Activated T-cell treated with anti-CD3 and anti-CD28 coated beads, Interleukin-2, amount 50 U/mL, for 4 hours (primary cell): ENCODE measurements at regions not wholly inside any gene's neighbourhood (a gene's known extent, or its start where the extent isn't known, plus 50 kb on each side); places are given as distances from the start of the nearest gene placed in this dataset.

ENCODE experiments used
- ATAC-seq, 2 donors: fragments of 200-7000 bp; cut with Tn5 transposase; one replicate each; pipeline ENCODE4 v1.10.0; 2021
- DNase-seq: peaks from one replicate; pipeline ENCODE4 v3.0.0-alpha.2; 2020
- H3K27me3 Mint-ChIP-seq: one replicate; pipeline ENCODE4 v1.8.0; 2021; ENCODE audit warnings: low read depth, mixed read lengths
- H3K36me3 Mint-ChIP-seq: one replicate; pipeline ENCODE4 v1.8.0; 2022; ENCODE audit warnings: mixed read lengths; ENCODE audit not compliant: insufficient read depth
- H3K4me1 Mint-ChIP-seq: one replicate; pipeline ENCODE4 v1.8.0; 2021; ENCODE audit warnings: low read depth, mixed read lengths
- H3K4me3 Mint-ChIP-seq: one replicate; pipeline ENCODE4 v1.8.0; 2021; ENCODE audit warnings: mild to moderate bottlenecking, moderate library complexity, mixed read lengths
- H3K9me3 Mint-ChIP-seq: one replicate; pipeline ENCODE4 v1.8.0; 2021; ENCODE audit warnings: mixed read lengths

GRCh38 chr16:80023865-80024264 is 423.3 kb upstream of the MAF start:
- peaks cover 6% of the 10 kb centered on the region for H3K27me3 Mint-ChIP-seq
- DNase-seq, result no peak
- no peak for ATAC-seq
- no peaks in the 10 kb centered on the region for H3K9me3 Mint-ChIP-seq
- no peak overlapping the region for H3K4me3 Mint-ChIP-seq
- peaks cover 15% of the 10 kb centered on the region for H3K4me1 Mint-ChIP-seq
- no peaks in the 10 kb centered on the region for H3K36me3 Mint-ChIP-seq

DNA sequence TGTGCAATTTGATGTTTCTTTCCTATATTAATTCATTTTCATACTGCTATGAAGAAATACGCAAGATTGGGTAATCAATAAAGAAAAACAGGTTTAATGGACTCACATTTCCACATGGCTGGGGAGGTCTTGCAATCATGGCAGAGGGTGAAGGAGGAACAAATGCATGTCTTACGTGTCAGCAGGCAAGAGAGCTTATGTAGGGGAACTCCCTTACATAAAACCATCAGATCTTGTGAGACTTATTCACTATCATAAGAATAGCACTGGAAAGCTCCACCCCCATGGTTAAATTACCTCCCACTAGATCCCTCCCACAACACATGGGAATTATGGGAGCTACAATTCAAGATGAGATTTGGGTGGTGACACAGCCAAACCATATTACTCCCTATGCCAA is 418.9 kb upstream of the MAF start:
- DNase-seq (no peak), ATAC-seq (no peak)
- no peaks in the 10 kb centered on the region for H3K9me3 Mint-ChIP-seq
- H3K4me3 Mint-ChIP-seq, result no peak overlapping the region
- no peaks in the 10 kb centered on the region for H3K4me1 Mint-ChIP-seq
- H3K27me3 Mint-ChIP-seq, result peaks cover 5% of the 10 kb centered on the region
- no peaks in the 10 kb centered on the region for H3K36me3 Mint-ChIP-seq

GRCh38 chr16:80018466-80018865 is 417.9 kb upstream of the MAF start:
- H3K27me3 Mint-ChIP-seq, result peaks cover 5% of the 10 kb centered on the region
- ATAC-seq (no peak), DNase-seq (no peak)
- H3K4me3 Mint-ChIP-seq, result no peak overlapping the region
- H3K4me1 Mint-ChIP-seq, result no peaks in the 10 kb centered on the region
- no peaks in the 10 kb centered on the region for H3K36me3 Mint-ChIP-seq
- no peaks in the 10 kb centered on the region for H3K9me3 Mint-ChIP-seq

DNA sequence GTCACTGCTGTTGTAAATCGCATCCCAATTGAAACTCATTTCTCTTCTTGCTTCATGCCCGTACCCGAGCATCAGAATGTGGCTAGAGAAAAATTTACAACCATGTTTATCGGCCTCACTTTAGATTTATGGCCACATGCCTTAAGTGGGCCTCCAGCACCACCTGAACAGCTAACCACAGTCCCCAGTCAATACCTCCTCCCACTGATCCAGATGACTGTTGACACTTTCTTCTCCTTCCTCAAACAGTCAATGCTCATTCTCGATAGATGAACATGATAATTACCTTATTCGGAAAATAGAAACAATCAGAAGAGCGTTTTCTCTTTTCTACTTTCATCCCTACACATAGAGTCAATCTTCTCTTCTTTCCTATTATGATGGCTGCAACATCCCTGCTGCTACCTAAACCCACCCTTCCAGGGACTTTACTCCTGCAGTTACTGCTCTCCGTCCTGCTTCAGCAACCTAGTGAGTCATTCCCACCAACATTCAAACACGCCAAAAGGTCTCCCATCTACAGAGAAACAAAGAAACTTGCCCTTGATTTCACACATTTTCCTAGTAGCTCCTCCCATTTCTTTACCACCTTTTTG is 416.3 kb upstream of the MAF start:
- Mint-ChIP-seq H3K27me3 (peaks cover 3% of the 10 kb centered on the region), H3K4me3 (no peak overlapping the region), H3K9me3 (no peaks in the 10 kb centered on the region), H3K36me3 (no peaks in the 10 kb centered on the region), H3K4me1 (no peaks in the 10 kb centered on the region)
- DNase-seq, result no peak
- no peak for ATAC-seq

DNA sequence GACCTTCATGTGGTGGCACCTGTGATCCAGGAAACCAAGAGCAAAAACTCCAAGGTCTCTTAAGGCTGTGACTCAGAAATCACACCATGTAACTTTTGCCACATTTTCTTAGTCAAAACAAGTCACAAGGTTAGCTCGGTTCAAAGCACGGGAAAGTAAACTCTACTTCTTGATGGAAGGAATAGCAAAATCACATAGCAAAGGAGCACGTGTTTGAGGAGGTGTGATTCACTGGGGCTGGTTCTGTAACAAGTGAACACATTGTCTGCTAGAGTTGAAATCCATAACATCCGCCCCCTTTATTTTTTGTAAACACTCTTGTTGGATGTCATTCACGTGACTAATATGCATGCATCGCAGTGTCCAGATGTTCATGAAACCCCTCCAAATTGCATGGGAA is 415.0 kb upstream of the MAF start:
- no peak for ATAC-seq
- peaks cover 3% of the 10 kb centered on the region for H3K27me3 Mint-ChIP-seq

GRCh38 chr16:80014241-80014939 is 413.9 kb upstream of the MAF start:
- Mint-ChIP-seq H3K27me3 (peaks cover 5% of the 10 kb centered on the region), H3K4me1 (no peaks in the 10 kb centered on the region), H3K9me3 (no peaks in the 10 kb centered on the region), H3K4me3 (no peak overlapping the region), H3K36me3 (no peaks in the 10 kb centered on the region)
- ATAC-seq (no peak), DNase-seq (no peak)

More for the DNA sequence above, 415.0 kb upstream of the MAF start:
- Mint-ChIP-seq H3K4me1 (no peaks in the 10 kb centered on the region), H3K36me3 (no peaks in the 10 kb centered on the region), H3K4me3 (no peak overlapping the region), H3K9me3 (no peaks in the 10 kb centered on the region)
- no peak for DNase-seq

- DNase-seq, result no peak
- peaks cover 5% of the 10 kb centered on the region for H3K27me3 Mint-ChIP-seq
- no peak overlapping the region for H3K4me3 Mint-ChIP-seq
- no peak for ATAC-seq
- H3K9me3 Mint-ChIP-seq, result no peaks in the 10 kb centered on the region
- no peaks in the 10 kb centered on the region for H3K4me1 Mint-ChIP-seq
- no peaks in the 10 kb centered on the region for H3K36me3 Mint-ChIP-seq
Observed at GRCh38 chr16:80012586-80012985, 412.0 kb upstream of the MAF start.

DNA sequence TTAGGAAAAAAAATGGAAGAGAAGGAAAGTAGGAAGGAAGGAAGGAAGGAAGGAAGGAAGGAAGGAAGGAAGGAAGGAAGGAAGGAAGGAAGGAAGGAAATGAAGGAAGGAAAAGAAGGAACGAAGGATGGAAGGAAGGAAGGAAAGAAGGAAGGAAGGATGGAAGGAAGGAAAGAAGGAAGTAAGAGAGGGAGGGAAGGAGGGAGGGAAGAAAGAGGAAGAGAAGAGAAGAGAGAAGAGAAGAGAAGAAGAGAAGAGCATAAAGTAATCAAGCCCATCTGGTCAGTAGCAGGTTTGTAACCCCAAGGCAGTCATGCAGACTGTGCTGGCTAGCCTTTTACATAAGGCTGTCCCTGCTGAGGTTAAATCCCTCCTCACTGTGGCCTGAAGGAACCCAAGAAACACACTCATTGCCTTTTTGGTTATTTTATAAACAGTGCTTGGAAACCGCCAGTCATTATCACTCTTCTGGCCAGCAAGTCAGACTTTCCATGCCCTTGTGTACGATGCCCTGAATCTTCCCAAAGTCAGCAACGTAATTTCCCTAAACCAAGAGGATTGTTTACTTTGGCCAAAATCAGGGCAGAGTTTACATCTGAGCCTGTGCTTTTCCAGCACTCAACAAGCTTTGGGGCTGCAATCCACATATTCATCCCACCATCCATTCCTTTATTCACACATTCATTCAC is 409.6 kb upstream of the MAF start:
- no peak overlapping the region for H3K4me3 Mint-ChIP-seq
- no peaks in the 10 kb centered on the region for H3K36me3 Mint-ChIP-seq
- no peaks in the 10 kb centered on the region for H3K4me1 Mint-ChIP-seq
- H3K27me3 Mint-ChIP-seq, result peaks cover 3% of the 10 kb centered on the region
- DNase-seq (no peak), ATAC-seq (no peak)
- H3K9me3 Mint-ChIP-seq, result no peaks in the 10 kb centered on the region

DNA sequence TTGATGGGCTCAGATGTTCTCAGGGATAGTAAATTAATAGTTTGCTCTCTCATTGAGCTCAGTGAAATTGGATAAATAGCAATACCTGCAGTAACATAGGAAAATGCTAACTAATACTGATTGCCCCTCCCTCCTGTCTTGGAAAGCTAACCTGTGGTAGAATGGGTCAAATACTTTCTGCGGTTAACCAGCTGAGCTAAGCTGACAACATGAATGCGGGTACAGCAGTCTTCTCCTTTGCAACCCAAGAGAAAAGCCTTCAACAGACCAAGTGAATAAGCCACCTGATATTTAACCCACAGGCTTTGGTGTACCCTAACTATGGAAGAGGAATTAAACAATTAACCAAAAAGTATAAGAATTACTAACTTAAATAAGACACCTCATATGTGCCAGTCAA is 408.3 kb upstream of the MAF start:
- Mint-ChIP-seq H3K27me3 (peaks cover 3% of the 10 kb centered on the region), H3K36me3 (no peaks in the 10 kb centered on the region), H3K4me3 (no peak overlapping the region), H3K4me1 (no peaks in the 10 kb centered on the region), H3K9me3 (no peaks in the 10 kb centered on the region)
- DNase-seq (no peak), ATAC-seq (no peak)

DNA sequence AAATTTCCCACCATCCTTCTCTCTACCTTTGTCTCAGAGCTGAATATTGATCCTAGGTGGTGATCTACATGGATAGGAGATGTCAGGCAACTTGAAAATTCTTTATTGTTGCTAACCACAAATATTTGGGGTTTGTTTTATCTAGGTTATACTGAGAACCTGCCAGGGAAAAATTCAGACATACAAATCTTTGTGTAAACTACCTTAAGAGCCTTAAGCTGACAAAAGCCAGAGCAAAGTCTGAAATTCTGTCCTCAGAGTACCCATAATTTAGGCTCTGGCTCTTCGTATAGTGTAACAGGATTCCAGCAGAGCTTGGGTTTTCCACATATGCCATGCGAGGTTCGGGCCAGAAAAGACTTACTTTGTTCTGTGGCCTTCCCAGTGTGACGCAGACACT is 406.7 kb upstream of the MAF start:
- no peak for DNase-seq
- ATAC-seq, result no peak
- Mint-ChIP-seq H3K36me3 (no peaks in the 10 kb centered on the region), H3K4me1 (no peaks in the 10 kb centered on the region), H3K9me3 (no peaks in the 10 kb centered on the region), H3K4me3 (no peak overlapping the region), H3K27me3 (peaks cover 3% of the 10 kb centered on the region)

- no peaks in the 10 kb centered on the region for H3K9me3 Mint-ChIP-seq
- H3K36me3 Mint-ChIP-seq, result no peaks in the 10 kb centered on the region
- ATAC-seq (no peak), DNase-seq (no peak)
- no peaks in the 10 kb centered on the region for H3K4me1 Mint-ChIP-seq
- peaks cover 3% of the 10 kb centered on the region for H3K27me3 Mint-ChIP-seq
- H3K4me3 Mint-ChIP-seq, result no peak overlapping the region
Observed at GRCh38 chr16:80006241-80007215, 406.0 kb upstream of the MAF start.

GRCh38 chr16:80004113-80004512 is 403.6 kb upstream of the MAF start:
- no peak for ATAC-seq
- H3K9me3 Mint-ChIP-seq, result no peaks in the 10 kb centered on the region
- H3K4me1 Mint-ChIP-seq, result no peaks in the 10 kb centered on the region
- H3K4me3 Mint-ChIP-seq, result no peak overlapping the region
- no peak for DNase-seq
- no peaks in the 10 kb centered on the region for H3K36me3 Mint-ChIP-seq
- H3K27me3 Mint-ChIP-seq, result peaks cover 1% of the 10 kb centered on the region

DNA sequence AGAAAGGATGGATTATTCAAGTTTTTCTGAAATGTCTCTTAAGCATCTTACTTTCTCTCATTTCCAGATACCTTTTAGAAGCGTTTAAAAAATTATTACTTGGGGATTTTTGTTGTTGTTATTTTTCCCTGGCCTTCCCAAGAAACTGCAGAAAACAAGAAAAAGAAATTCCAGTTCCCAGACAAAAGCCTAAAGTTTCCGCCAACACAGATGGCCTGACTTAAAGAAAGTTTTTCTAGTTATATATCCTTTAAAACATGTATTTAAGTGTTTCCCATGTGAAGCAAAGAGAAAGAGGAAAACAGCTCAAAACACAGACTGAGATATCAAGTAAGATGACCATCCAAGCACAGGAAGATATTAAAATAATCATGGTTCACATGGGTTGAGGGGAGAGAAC is 401.7 kb upstream of the MAF start:
- H3K27me3 Mint-ChIP-seq, result peaks cover 3% of the 10 kb centered on the region
- H3K4me3 Mint-ChIP-seq, result no peak overlapping the region
- no peaks in the 10 kb centered on the region for H3K9me3 Mint-ChIP-seq
- no peak for ATAC-seq
- DNase-seq, result no peak
- no peaks in the 10 kb centered on the region for H3K4me1 Mint-ChIP-seq
- no peaks in the 10 kb centered on the region for H3K36me3 Mint-ChIP-seq

- H3K4me1 Mint-ChIP-seq, result no peaks in the 10 kb centered on the region
- H3K36me3 Mint-ChIP-seq, result no peaks in the 10 kb centered on the region
- peaks cover 4% of the 10 kb centered on the region for H3K27me3 Mint-ChIP-seq
- DNase-seq (no peak), ATAC-seq (no peak)
- H3K9me3 Mint-ChIP-seq, result no peaks in the 10 kb centered on the region
- H3K4me3 Mint-ChIP-seq, result no peak overlapping the region
Observed at GRCh38 chr16:79998143-79998542, 397.6 kb upstream of the MAF start.
